DMS53 treated with DMSO at 0.1 percent for 48 hours (cell line): ENCODE measurements at regions not wholly inside any gene's neighbourhood (a gene's known extent, or its start where the extent isn't known, plus 50 kb on each side); places are given as distances from the start of the nearest gene placed in this dataset.
"Not testable (repeated sequence)": the region's sequence is repeated elsewhere in the genome, so short reads cannot be mapped to it uniquely, and the experiment has no call there.

ENCODE experiments used
- DNase-seq: peaks from one replicate; lab custom pipeline; 2025; ENCODE audit not compliant: unreplicated experiment; lab: John Stamatoyannopoulos, UW

GRCh38 chr12:46884362-46884761 lies 58.6 kb upstream of the SLC38A4 start:
- no peak for DNase-seq

GRCh38 chr12:46886541-46887041 lies 60.8 kb upstream of the SLC38A4 start:
- no peak for DNase-seq

- no peak for DNase-seq
These were observed 62.1 kb upstream of the SLC38A4 start for GRCh38 chr12:46887870-46888269.

DNA sequence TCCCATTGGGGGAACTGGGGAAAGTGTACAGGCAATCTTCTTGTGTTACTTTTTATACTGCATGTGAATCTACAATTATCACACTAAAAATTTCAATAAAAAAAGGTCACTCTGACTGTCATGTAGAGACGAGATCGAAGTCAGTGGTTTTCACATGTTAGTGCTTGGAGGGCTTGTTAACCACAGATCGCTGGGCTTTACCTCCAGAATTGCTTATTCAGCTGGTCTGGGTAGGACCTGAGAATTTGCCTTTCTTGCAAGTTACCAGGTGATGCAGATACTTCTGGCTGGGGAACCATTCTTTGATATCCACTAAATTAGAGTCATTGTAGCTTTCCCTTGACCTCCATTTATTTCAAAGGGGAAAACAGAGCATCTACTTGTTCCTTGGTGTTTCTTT lies 62.8 kb upstream of the SLC38A4 start:
- DNase-seq: no peak

DNA sequence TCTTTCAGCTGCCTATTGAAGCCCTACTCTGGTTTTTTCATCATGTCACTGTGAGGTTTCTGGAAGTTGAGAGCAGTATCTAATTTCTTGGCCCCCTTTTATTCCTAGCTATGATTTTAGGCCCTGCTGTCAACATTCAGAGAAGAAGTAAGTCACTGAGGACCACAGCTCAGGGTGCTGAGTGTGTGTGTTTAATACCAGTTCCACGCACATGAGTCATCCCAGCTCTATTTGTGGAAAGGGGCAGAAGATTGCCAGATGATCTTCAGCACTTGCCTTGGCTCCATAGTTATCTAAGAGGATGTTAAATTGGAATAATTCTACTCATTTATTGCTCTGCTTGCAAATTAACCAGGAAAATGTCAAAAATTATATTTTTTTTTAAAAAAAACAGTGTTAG lies 65.5 kb upstream of the SLC38A4 start:
- DNase-seq: no peak

DNA sequence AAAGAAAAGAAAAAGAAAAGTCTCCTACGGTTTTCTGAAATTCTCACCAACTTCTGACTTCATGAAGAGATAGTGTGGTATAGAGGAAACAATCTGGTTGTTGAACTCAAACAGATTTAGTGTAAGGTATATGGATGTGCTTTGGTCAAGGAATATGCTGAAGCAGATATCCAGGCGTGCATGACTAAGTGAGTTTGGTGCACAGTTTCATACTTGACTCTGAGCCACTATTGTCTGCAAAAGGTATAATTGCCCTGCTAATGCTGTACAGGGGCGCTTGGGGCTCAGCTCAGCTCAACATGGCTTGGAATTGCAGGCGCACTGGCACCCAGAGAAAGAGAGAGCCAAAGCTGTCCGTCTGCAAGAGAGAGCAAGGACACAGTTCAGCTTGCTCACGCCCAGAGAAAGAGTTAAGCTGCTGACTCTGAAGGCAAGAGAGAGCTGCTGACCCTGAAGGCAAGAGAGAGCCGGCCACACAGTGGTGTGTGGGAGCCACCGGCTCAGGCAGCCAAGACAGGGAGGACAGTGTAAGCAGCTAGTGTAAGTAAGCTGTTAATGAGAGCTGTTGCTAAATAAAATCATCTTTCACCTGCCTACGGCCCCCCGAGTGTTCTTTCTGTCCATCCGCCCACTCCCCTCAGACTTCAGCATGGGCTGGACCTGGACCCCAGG lies 66.4 kb upstream of the SLC38A4 start:
- no peak for DNase-seq

DNA sequence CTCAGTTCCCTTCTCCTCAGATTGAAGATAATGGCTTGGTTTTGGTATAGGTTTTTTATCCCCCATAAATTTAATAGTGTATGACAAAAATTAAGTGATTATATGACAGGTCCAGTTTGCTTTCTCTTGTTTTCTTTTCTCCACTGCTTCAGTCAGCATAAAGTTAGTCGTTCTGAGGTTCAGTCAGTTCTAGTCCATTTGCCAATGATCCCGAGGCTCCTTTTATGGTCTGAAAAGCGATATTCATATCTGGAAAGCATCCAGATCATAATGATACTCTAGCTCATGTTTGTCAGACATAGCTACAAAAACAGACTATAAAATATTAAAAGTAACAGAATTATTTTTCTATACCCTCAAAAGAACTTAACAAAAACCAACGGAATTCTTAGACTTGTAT lies 67.1 kb upstream of the SLC38A4 start:
- DNase-seq: no peak

DNA sequence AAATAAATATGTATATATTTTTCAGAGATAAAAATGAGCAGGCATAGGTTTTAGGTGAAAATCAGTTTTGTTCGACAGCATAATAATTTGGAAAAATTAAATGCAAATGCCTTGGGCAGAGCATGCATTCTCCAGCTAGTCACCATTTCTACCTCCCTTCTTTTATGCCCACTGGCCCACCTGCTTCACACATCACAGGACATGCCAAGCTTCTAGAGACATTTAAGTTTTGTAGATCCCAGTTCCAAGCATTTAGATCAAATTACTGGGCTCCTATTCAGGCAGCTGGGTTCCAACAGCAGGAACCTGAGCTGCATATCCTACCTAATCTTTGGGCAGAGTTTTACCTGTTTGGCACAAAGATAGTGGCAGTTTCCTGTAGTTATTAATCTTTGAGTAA lies 67.6 kb upstream of the SLC38A4 start:
- DNase-seq: no peak

- DNase-seq: no peak
These were observed 69.9 kb upstream of the SLC38A4 start for GRCh38 chr12:46895726-46896125.

- no peak for DNase-seq
These were observed 70.9 kb upstream of the SLC38A4 start for GRCh38 chr12:46896680-46897079.

DNA sequence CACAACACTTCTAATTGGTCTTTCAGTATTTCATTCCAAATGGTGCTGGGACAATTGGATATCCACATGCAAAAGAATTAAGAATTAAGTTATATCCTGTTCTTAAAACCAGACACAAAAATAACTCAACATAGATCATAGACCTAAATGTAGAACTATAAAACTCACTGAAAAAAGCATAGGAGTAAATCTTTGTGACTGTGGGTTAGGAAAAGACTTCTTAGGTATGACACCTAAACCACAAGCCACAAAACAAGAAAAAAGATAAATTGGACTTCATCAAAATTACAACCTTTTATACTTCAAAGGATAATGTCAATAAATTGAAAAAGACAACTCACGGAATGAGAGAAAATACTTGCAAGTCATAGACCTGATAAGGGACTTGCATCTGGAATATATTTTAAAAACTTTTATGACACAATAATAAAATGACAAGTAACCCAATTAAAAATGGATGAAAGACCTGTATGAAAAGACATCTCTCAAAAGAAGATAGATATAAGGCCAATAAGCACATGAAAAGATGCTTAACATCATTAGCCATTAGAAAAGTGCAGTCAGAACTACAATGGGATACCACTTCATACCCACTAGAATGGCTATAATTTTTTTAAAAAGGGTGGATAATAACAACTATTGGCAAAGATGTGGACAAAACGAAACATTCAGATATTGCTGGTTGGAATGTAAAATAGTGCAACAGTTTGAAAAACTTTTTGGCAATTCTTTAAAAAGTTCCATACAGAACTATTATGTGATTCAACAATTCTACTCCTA lies 72.5 kb upstream of the SLC38A4 start:
- no peak for DNase-seq

- DNase-seq: no peak
These were observed 73.2 kb upstream of the SLC38A4 start for GRCh38 chr12:46898989-46899388.

GRCh38 chr12:46900734-46901463 lies 75.1 kb upstream of the SLC38A4 start:
- no peak for DNase-seq

- DNase-seq: no peak
These were observed 75.8 kb upstream of the SLC38A4 start for GRCh38 chr12:46901464-46902205.

DNA sequence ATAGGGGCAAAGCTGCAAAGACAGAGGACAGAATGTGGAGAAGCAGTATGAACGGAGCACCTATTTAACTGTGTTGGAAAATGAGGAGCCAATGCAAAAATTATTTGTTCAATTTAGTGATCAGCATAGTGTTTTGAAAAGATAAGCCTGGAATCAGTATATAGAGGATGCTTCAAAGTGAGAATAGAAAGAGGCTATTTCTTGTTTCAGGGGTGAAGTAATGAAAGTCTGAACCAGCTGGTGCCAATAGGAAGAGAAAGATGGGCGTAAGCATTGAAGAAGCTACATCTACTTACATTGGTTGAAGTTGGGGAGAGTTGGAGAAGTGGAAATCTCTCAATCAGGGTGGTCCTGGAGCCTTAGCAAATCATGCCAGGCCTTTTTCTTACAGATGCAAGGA lies 77.3 kb upstream of the SLC38A4 start:
- DNase-seq: no peak

GRCh38 chr12:46904406-46905238 lies 78.8 kb upstream of the SLC38A4 start:
- no peak for DNase-seq

GRCh38 chr12:46905239-46905627 lies 79.4 kb upstream of the SLC38A4 start:
- not testable (repeated sequence) for DNase-seq

DNA sequence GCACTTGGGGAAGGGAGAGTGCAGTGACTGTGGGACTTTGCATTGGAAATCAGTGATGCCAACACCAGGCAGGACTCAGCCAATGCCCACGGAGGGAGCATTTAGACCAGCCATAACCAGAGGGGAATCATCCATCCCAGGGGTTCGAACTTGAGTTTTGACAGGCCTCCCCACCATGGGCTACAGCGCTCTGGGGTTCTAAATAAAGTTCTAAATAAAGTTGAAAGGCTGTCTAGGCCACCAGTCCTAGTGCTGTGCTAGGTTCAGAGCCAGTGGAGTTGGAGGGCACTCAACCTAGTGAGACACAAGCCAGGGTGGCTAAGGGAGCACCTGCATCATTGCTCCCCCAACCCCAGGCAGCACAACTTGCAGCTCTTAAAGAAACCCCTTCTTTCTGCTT lies 82.0 kb upstream of the SLC38A4 start:
- no peak for DNase-seq

DNA sequence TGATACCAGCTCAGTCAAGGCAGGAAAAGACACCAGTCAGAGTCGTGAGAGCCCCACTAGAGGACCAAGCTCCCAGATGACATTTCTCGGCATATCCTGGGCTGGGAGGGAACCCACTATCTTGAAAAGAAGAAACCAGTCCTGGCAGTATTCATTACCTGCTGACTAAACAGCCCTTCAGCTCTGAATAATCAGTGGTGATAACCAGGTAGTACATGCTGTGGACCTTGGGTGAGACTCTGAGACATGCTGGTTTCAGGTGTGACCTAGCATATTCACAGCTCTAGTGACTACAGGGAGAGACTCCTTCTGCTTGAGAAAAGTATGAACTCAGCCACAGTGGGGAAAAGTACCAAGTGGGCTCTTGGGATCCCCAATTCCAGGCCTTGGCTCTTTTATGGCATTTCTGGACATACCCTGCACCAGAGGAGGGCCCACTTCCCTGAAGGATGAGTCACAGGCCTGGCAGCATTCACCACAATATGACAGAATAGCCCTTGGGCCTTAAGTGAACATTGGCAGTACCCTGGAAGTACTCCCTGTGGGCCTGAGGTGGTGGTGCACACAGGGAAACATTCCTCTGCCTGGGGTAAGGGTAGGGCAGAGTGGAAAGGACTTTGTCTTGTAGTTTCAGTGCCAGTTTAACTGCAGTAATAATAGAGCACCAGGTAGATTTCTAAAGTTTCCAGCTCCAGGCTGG lies 82.6 kb upstream of the SLC38A4 start:
- no peak for DNase-seq
